IMR-90 (cell line): ENCODE measurements at regions not wholly inside any gene's neighbourhood (a gene's known extent, or its start where the extent isn't known, plus 50 kb on each side); places are given as distances from the start of the nearest gene placed in this dataset.

Experiments used
- ATAC-seq: fragments of 200-7000 bp; cut with Tn5 transposase; 2 replicates; pipeline ENCODE4 v1.9.1; 2020; ENCODE audit warnings: low read depth, mild to moderate bottlenecking, moderate library complexity
- BruUV-seq: library from RNA; stranded (reverse); fragments of 400-500 nt; replicated peaks from 2 replicates; lab custom pipeline; 2021; lab: Mats Ljungman, UMichigan
- CTCF ChIA-PET: fragments of 300-600 bp; formaldehyde crosslinking; extraction: SDS; loops from one replicate; lab custom pipeline; 2021; ENCODE audit warnings: antibody characterized with exemption; lab: Yijun Ruan, JAX
- POLR2A ChIA-PET: fragments of 300-600 bp; sonication (Branson Sonifier 250); formaldehyde crosslinking; loops from one replicate; lab custom pipeline; 2022; ENCODE audit warnings: antibody characterized with exemption; ENCODE audit not compliant: unreplicated experiment; lab: Charles Lee
- DNase-seq: peaks from one replicate; pipeline ENCODE4 v3.0.0; 2013
- H2AFZ ChIP-seq: replicated peaks from 2 replicates; pipeline ENCODE3; 2013; ENCODE audit warnings: low read length, mild to moderate bottlenecking; ENCODE audit not compliant: poor library complexity
- H2AK5ac ChIP-seq: 2 replicates; pipeline ENCODE4 v1.6.1; 2013; ENCODE audit warnings: low read depth, low read length, inconsistent platforms
- H2AK9ac ChIP-seq: replicated peaks from 2 replicates; pipeline ENCODE3; 2013; ENCODE audit warnings: mild to moderate bottlenecking, low read depth, low read length, moderate library complexity; ENCODE audit not compliant: poor library complexity
- H2BK120ac ChIP-seq: 2 replicates; pipeline ENCODE4 v1.6.1; 2013; ENCODE audit warnings: low read depth, low read length, inconsistent platforms
- H2BK15ac ChIP-seq: 3 replicates; pipeline ENCODE4 v1.6.1; 2013; ENCODE audit warnings: low read depth, low read length, inconsistent platforms
- H2BK20ac ChIP-seq: 2 replicates; pipeline ENCODE4 v1.6.1; 2013; ENCODE audit warnings: low read depth, mild to moderate bottlenecking, inconsistent platforms, low read length, moderate library complexity
- H2BK5ac ChIP-seq: 2 replicates; pipeline ENCODE4 v1.6.1; 2013; ENCODE audit warnings: mild to moderate bottlenecking, low read depth, low read length, inconsistent platforms; ENCODE audit not compliant: poor library complexity, severe bottlenecking
- H3K14ac ChIP-seq: replicated peaks from 2 replicates; pipeline ENCODE4 v1.6.1; 2013; ENCODE audit warnings: low read depth, low read length, inconsistent platforms
- H3K18ac ChIP-seq: 2 replicates; pipeline ENCODE4 v1.6.1; 2013; ENCODE audit warnings: low read depth, low read length, control low read depth
- H3K23ac ChIP-seq: 2 replicates; pipeline ENCODE4 v1.6.1; 2013; ENCODE audit warnings: low read depth, low read length, inconsistent platforms
- H3K27ac ChIP-seq: 2 replicates; pipeline ENCODE4 v1.5.1; 2013; ENCODE audit warnings: mild to moderate bottlenecking, control low read depth, low read length; ENCODE audit not compliant: insufficient read depth
- H3K27me3 ChIP-seq: 2 replicates; pipeline ENCODE4 v1.6.1; 2013; ENCODE audit warnings: low read length; ENCODE audit not compliant: control insufficient read depth, insufficient read depth
- H3K36me3 ChIP-seq: 2 replicates; pipeline ENCODE4 v1.6.1; 2013; ENCODE audit warnings: low read length, mixed read lengths; ENCODE audit not compliant: control insufficient read depth, insufficient read depth
- H3K4ac ChIP-seq: 2 replicates; pipeline ENCODE4 v1.6.1; 2013; ENCODE audit warnings: low read depth, low read length, inconsistent platforms
- H3K4me1 ChIP-seq: 2 replicates; pipeline ENCODE4 v1.6.1; 2013; ENCODE audit warnings: low read length, mixed read lengths; ENCODE audit not compliant: control insufficient read depth, insufficient read depth
- H3K4me2 ChIP-seq: 2 replicates; pipeline ENCODE4 v1.6.1; 2013; ENCODE audit warnings: low read depth, mild to moderate bottlenecking, control low read depth, low read length, moderate library complexity
- H3K4me3 ChIP-seq: 2 replicates; pipeline ENCODE4 v1.5.1; 2013; ENCODE audit warnings: low read depth, mild to moderate bottlenecking, control low read depth, low read length, moderate library complexity; ENCODE audit not compliant: insufficient read depth
- H3K56ac ChIP-seq: 2 replicates; pipeline ENCODE4 v1.6.1; 2013; ENCODE audit warnings: low read length, inconsistent platforms; ENCODE audit not compliant: insufficient read depth; ENCODE audit errors: extremely low read depth
- H3K79me1 ChIP-seq, 2 experiments: 2 replicates each; pipeline ENCODE4 v1.6.1; 2013; ENCODE audit warnings: low read length in 2 of 2, inconsistent platforms in 1 of 2, low read depth in 1 of 2
- H3K9ac ChIP-seq: 2 replicates; pipeline ENCODE4 v1.6.1; 2013; ENCODE audit warnings: low read depth, low read length, control low read depth
- H3K9me1 ChIP-seq: 2 replicates; pipeline ENCODE4 v1.6.1; 2013; ENCODE audit warnings: low read length, inconsistent platforms; ENCODE audit not compliant: insufficient read depth
- H3K9me3 ChIP-seq: 2 replicates; pipeline ENCODE4 v1.6.1; 2013; ENCODE audit warnings: low read length; ENCODE audit not compliant: control insufficient read depth, insufficient read depth
- H4K20me1 ChIP-seq: 2 replicates; pipeline ENCODE4 v1.6.1; 2013; ENCODE audit warnings: low read length, inconsistent platforms; ENCODE audit not compliant: insufficient read depth
- H4K5ac ChIP-seq: 2 replicates; pipeline ENCODE4 v1.6.1; 2013; ENCODE audit warnings: mild to moderate bottlenecking, low read depth, low read length, control low read depth
- H4K8ac ChIP-seq, 2 experiments: 2 replicates each; pipeline ENCODE4 v1.6.1; 2013; ENCODE audit warnings: low read depth in 2 of 2, low read length in 2 of 2, control low read depth in 1 of 2, inconsistent platforms in 1 of 2
- H4K91ac ChIP-seq: 2 replicates; pipeline ENCODE4 v1.6.1; 2013; ENCODE audit warnings: low read depth, low read length, inconsistent platforms; ENCODE audit not compliant: insufficient read depth
- BHLHE40 ChIP-seq: fragments of 150-350 bp; IDR thresholded peaks from 2 replicates; pipeline ENCODE4 v1.6.1; 2016; ENCODE audit warnings: mild to moderate bottlenecking, low read depth, low read length
- CEBPB ChIP-seq: IDR thresholded peaks from 2 replicates; pipeline ENCODE4 v1.6.1; 2012; ENCODE audit warnings: low read depth, low read length, improper control_type of control experiment
- CHD1 ChIP-seq: IDR thresholded peaks from 2 replicates; pipeline ENCODE4 v1.6.1; 2012; ENCODE audit warnings: low read depth, low read length, improper control_type of control experiment
- CTCF ChIP-seq: conservative IDR thresholded peaks from 2 replicates; pipeline ENCODE4 v1.5.1; 2012; ENCODE audit warnings: mild to moderate bottlenecking, low read depth, low read length, improper control_type of control experiment
- ELK1 ChIP-seq: fragments of 150-350 bp; IDR thresholded peaks from 2 replicates; pipeline ENCODE4 v1.6.1; 2016; ENCODE audit warnings: low read depth, mild to moderate bottlenecking, low read length, moderate library complexity, borderline replicate concordance
- FOS ChIP-seq: fragments of 150-350 bp; IDR thresholded peaks from 2 replicates; pipeline ENCODE4 v1.6.1; 2016; ENCODE audit warnings: low read depth, low read length
- MAFK ChIP-seq: IDR thresholded peaks from 2 replicates; pipeline ENCODE4 v1.6.1; 2012; ENCODE audit warnings: low read depth, low read length, improper control_type of control experiment
- MAZ ChIP-seq: IDR thresholded peaks from 2 replicates; pipeline ENCODE4 v1.6.1; 2012; ENCODE audit warnings: low read depth, mild to moderate bottlenecking, low read length, improper control_type of control experiment, moderate library complexity, borderline replicate concordance
- MXI1 ChIP-seq: IDR thresholded peaks from 2 replicates; pipeline ENCODE4 v1.6.1; 2012; ENCODE audit warnings: low read depth, mild to moderate bottlenecking, low read length, moderate library complexity, borderline replicate concordance
- NFE2L2 ChIP-seq: fragments of 150-350 bp; IDR thresholded peaks from 2 replicates; pipeline ENCODE4 v1.6.1; 2016; ENCODE audit warnings: low read depth, mild to moderate bottlenecking, low read length
- POLR2A ChIP-seq: IDR thresholded peaks from 2 replicates; pipeline ENCODE4 v1.6.1; 2012; ENCODE audit warnings: mild to moderate bottlenecking, low read depth, low read length
- RAD21 ChIP-seq: IDR thresholded peaks from 2 replicates; pipeline ENCODE4 v1.6.1; 2012; ENCODE audit warnings: low read length, improper control_type of control experiment
- RFX5 ChIP-seq: IDR thresholded peaks from 2 replicates; pipeline ENCODE4 v1.8.0; 2012; ENCODE audit warnings: low read depth, mild to moderate bottlenecking, low read length, moderate library complexity
- SMC3 ChIP-seq: fragments of 150-350 bp; IDR thresholded peaks from 2 replicates; pipeline ENCODE4 v1.6.1; 2016; ENCODE audit warnings: low read depth, mild to moderate bottlenecking, antibody characterized with exemption, low read length, moderate library complexity
- USF2 ChIP-seq: fragments of 150-350 bp; IDR thresholded peaks from 2 replicates; pipeline ENCODE4 v1.6.1; 2017; ENCODE audit warnings: mild to moderate bottlenecking, antibody characterized with exemption, low read length, low read depth
- WGBS, 2 experiments: methylation state at CpG; one replicate each; pipeline versions ENCODE4 v1.1.5 to v1.1.7; 2013; ENCODE audit warnings: missing lambda C conversion rate in 2 of 2; ENCODE audit not compliant: insufficient read length in 1 of 2; ENCODE audit errors: extremely low coverage in 2 of 2; 5-methylcytosine and 5-hydroxymethylcytosine counted together
- dilution Hi-C: fragments of 300-500 bp; cut with HindIII; formaldehyde crosslinking; loops from one replicate; pipeline ENCODE4 v1.14.3; 2018; ENCODE audit warnings: low sequenced_read_pairs; ENCODE audit not compliant: unreplicated experiment
- in situ Hi-C: fragments of 300-500 bp; cut with MboI; formaldehyde crosslinking; loops from 3 replicates; pipeline ENCODE4 v1.14.3; 2019; ENCODE audit warnings: low sequenced_read_pairs, inconsistent platforms, mixed read lengths
- intact Hi-C: fragments of 100-400 bp; cut with micrococcal nuclease; formaldehyde crosslinking; loops from 2 replicates; pipeline ENCODE4 v1.10.0; 2022

GRCh38 chr5:74085186-74085585, 459.2 kb downstream of the ARHGEF28 start:
- Histone ChIP-seq H4K20me1 (no peaks in the 10 kb centered on the region), H3K23ac (no peak overlapping the region), H2AFZ (no peak overlapping the region), H3K9me3 (no peaks in the 10 kb centered on the region; the same call in 1 of the 2 replicates), H3K4me3 (no peak overlapping the region), H2AK9ac (no peak overlapping the region), H3K9ac (no peak overlapping the region), H3K4me1 (no peaks in the 10 kb centered on the region), H3K27me3 (peaks cover 46% of the 10 kb centered on the region), H2BK20ac (no peak overlapping the region), H3K27ac (no peak overlapping the region), H3K56ac (no peak overlapping the region), H2AK5ac (no peak overlapping the region), H2BK120ac (no peak overlapping the region), H4K8ac (no peak overlapping the region), H2BK5ac (no peak overlapping the region), H3K14ac (no peak overlapping the region), H4K91ac (no peak overlapping the region), H3K9me1 (no peaks in the 10 kb centered on the region), H3K36me3 (no peaks in the 10 kb centered on the region), H4K5ac (no peak overlapping the region), H2BK15ac (no peak overlapping the region), H3K18ac (no peak overlapping the region), H3K79me1 (no peaks in the 10 kb centered on the region), H3K4me2 (no peak overlapping the region), H3K4ac (no peak overlapping the region)
- in situ Hi-C loops (no loop called here), intact Hi-C loops (no loop called here), dilution Hi-C loops (no loop called here)
- 14% methylated on average over 2 of the region's 4 CpGs; no CpG with 5 or more reads in 1 of the 2 experiments for whole genome bisulfite sequencing, 2 experiments
- no peak for DNase-seq
- ChIA-PET POLR2A (no interaction called here), CTCF (no interaction called here)
- no TSS peak for BruUV-seq
- TF ChIP-seq ELK1 (no peak), RAD21 (no peak), MAZ (no peak), NFE2L2 (no peak), POLR2A (no peak), FOS (no peak), MAFK (no peak), CHD1 (no peak), CTCF (no peak), BHLHE40 (no peak), MXI1 (no peak), USF2 (no peak), RFX5 (no peak), SMC3 (no peak), CEBPB (no peak)
- ATAC-seq = no peak
